Activated CD4-positive, alpha-beta T cell treated with anti-CD3 and anti-CD28 coated beads for 36 hours (primary cell): ENCODE measurements at regions not wholly inside any gene's neighbourhood (a gene's known extent, or its start where the extent isn't known, plus 50 kb on each side); places are given as distances from the start of the nearest gene placed in this dataset.
"Not testable (repeated sequence)": the region's sequence is repeated elsewhere in the genome, so short reads cannot be mapped to it uniquely, and the experiment has no call there.

Source experiments
- ATAC-seq: fragments of 200-7000 bp; cut with Tn5 transposase; one replicate; pipeline ENCODE4 v1.10.0; 2021; ENCODE audit warnings: mild to moderate bottlenecking, moderate library complexity
- CTCF ChIA-PET: fragments of 350-600 bp; sonication (Branson Sonifier 250); formaldehyde crosslinking; loops from one replicate; lab custom pipeline; 2021; ENCODE audit warnings: antibody characterized with exemption; lab: Charles Lee
- POLR2A ChIA-PET: fragments of 350-600 bp; sonication (Branson Sonifier 250); formaldehyde crosslinking; loops from one replicate; lab custom pipeline; 2021; ENCODE audit warnings: antibody characterized with exemption, inconsistent platforms; lab: Charles Lee
- DNase-seq: peaks from one replicate; pipeline ENCODE4 v3.0.0-alpha.2; 2020
- H3K27ac Mint-ChIP-seq: one replicate; pipeline ENCODE4 v1.8.0; 2021; ENCODE audit warnings: mixed read lengths
- H3K27me3 Mint-ChIP-seq: one replicate; pipeline ENCODE4 v1.8.0; 2021; ENCODE audit warnings: mixed read lengths
- H3K36me3 Mint-ChIP-seq: one replicate; pipeline ENCODE4 v1.8.0; 2021; ENCODE audit warnings: low read depth, mixed read lengths
- H3K4me1 Mint-ChIP-seq: one replicate; pipeline ENCODE4 v1.8.0; 2021; ENCODE audit warnings: mixed read lengths
- H3K4me3 Mint-ChIP-seq: one replicate; pipeline ENCODE4 v1.8.0; 2021; ENCODE audit warnings: mild to moderate bottlenecking, moderate library complexity, mixed read lengths
- H3K9me3 Mint-ChIP-seq: one replicate; pipeline ENCODE4 v1.8.0; 2021; ENCODE audit warnings: low read depth, mixed read lengths
- intact Hi-C, 2 experiments: fragments of 100-400 bp; cut with DNase I in 1 of 2; cut with micrococcal nuclease in 1 of 2; formaldehyde crosslinking; loops; one replicate each; pipeline versions ENCODE4 v1.14.2 to v1.15.1; 2022 to 2024; cut with DNase I, micrococcal nuclease

DNA sequence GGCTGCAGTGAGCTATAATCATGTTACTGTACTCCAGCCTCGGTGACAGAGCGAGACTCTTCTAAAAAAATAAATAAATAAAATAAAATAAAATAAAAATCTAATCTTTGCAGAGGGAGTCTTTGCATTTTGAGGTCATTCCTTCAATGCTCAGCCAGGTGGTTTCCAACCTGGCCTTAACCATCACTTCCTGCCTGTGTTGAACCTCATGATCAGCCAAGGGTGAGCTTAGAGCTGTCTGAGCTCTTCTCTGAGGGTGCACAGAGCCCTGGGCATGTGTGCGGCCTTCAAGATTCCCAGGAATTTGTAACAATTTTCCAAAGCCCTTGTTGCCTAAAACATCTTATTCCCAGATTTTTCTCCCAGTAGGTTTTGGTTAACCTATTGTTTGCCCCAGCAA, 94.3 kb downstream of the KCNJ12 start:
- H3K36me3 Mint-ChIP-seq, CTCF ChIA-PET, H3K4me3 Mint-ChIP-seq, POLR2A ChIA-PET, H3K27me3 Mint-ChIP-seq, H3K27ac Mint-ChIP-seq, ATAC-seq, H3K4me1 Mint-ChIP-seq, H3K9me3 Mint-ChIP-seq, intact Hi-C loops, DNase-seq: not testable (repeated sequence)

DNA sequence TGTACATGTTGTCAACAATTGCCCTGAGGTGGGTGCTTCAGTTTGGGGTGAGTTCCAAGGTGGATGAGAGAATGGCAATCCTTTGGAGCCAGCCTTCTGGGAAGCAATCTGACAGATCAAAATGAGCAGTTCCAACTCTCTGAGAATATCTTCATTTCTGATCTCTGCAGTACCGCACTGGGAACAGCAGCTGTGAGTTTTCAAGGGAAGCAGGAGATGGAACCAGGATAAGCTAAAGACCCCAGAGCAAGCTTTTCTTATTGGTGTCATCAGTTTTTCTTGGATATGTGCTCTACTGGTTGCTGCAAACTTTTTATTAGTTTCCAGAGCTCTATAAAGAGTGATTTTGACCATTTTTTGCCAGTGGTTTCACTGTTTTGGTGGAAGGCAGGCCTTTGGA, 94.7 kb downstream of the KCNJ12 start:
- intact Hi-C loops: no loop called here
- H3K27ac Mint-ChIP-seq: no peak overlapping the region
- ATAC-seq (no peak), DNase-seq (no peak)
- ChIA-PET POLR2A (no interaction called here), CTCF (no interaction called here)
- no peak overlapping the region for H3K4me3 Mint-ChIP-seq
- H3K27me3 Mint-ChIP-seq: peaks cover 8% of the 10 kb centered on the region
- no peaks in the 10 kb centered on the region for H3K4me1 Mint-ChIP-seq
- H3K36me3 Mint-ChIP-seq: no peaks in the 10 kb centered on the region
- no peaks in the 10 kb centered on the region for H3K9me3 Mint-ChIP-seq

DNA sequence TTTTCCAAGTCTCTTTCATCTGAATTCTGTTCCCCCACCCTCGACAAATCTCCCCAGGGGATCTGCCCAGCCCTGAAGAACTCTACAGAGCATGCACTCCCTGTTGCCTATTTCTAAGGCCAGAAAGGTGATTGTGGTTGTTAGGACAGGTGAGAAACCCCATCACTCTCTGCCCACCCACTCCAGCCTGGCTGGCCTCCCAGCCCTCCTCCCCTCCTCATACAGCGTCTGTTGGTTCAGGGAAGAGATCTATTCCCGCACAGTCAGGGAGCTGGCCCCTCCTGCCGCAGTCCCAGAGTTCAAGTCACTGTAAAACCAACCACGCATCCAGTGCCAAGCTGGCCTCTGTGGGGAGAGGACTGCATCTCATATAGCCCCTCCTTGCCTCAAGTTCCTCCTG, 98.7 kb downstream of the KCNJ12 start:
- Mint-ChIP-seq H3K36me3 (peaks cover 1% of the 10 kb centered on the region), H3K9me3 (peaks cover 10% of the 10 kb centered on the region), H3K4me3 (no peak overlapping the region), H3K27me3 (peaks cover 14% of the 10 kb centered on the region), H3K4me1 (no peaks in the 10 kb centered on the region), H3K27ac (no peak overlapping the region)
- DNase-seq (no peak), ATAC-seq (no peak)
- intact Hi-C loops: no loop called here
- CTCF ChIA-PET: no interaction called here
- POLR2A ChIA-PET: no interaction called here

GRCh38 chr17:21475571-21475970, 99.4 kb downstream of the KCNJ12 start:
- DNase-seq (no peak), ATAC-seq (no peak)
- Mint-ChIP-seq H3K4me3 (no peak overlapping the region), H3K9me3 (peaks cover 10% of the 10 kb centered on the region), H3K27me3 (peaks cover 14% of the 10 kb centered on the region), H3K4me1 (no peaks in the 10 kb centered on the region), H3K27ac (no peak overlapping the region), H3K36me3 (peaks cover 1% of the 10 kb centered on the region)
- intact Hi-C loops: no loop called here
- ChIA-PET CTCF (no interaction called here), POLR2A (no interaction called here)

DNA sequence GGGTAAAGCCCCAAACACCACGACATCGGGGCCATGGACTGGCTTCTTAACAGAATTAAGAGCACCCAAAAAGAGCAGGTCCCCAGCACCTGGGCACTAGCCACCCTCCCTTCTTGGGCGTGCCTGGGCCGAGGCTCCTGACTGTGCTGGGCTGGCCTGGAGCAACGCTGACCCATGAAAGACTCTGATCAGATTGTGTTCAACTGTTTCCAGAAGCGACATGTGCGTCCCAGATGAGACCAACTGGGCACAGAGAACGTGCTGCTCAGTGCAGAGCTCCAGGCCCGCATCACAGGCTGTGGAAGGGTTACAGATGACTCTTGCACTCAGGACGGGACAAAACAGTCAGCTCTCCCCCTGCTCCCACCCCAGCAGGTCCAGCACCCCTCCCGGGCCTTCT, 100.7 kb downstream of the KCNJ12 start:
- Mint-ChIP-seq H3K27ac (no peak overlapping the region), H3K36me3 (peaks cover 1% of the 10 kb centered on the region), H3K27me3 (peaks cover 14% of the 10 kb centered on the region), H3K9me3 (peaks cover 10% of the 10 kb centered on the region), H3K4me1 (no peaks in the 10 kb centered on the region), H3K4me3 (no peak overlapping the region)
- ATAC-seq (no peak), DNase-seq (no peak)
- POLR2A ChIA-PET: no interaction called here
- CTCF ChIA-PET: no interaction called here
- intact Hi-C loops: loop anchor here in 1 of 2 experiments (1.0 kb wide), 1 partner anchor 13 kb away; no protein-coding TSS in a partner anchor

DNA sequence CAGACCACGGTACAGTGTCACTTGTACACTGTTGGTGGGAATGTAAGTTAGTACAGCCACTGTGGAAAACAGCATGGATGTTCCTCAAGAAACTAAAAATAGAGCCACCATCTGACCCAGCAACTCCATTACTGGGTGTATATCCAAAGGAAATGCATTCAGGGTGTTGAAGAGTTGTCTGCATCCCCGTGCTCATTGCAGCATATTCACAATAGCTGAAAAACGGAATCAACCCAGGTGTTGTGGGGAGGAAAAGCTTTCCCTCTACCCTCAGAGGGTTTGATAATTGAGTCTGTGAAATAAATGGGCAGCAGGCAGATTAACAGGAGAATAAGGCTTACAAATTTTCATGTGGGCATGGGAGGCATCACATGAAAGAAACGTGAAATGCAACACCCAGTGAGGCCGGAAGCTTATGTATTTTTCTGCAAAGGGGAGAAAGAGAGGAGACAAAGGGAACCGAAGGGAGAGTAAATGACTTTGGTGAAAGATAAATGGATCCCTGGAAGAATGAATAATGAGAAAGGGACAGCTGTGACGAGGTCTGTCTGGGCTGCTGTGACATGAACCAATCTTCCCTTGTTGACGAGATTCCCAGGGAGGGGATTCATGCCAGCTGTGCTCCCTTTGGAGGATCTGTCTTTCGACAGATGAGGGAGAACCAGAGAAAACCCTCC, 106.2 kb downstream of the KCNJ12 start:
- no peak for DNase-seq
- intact Hi-C loops: no loop called here
- Mint-ChIP-seq H3K9me3 (peaks cover 10% of the 10 kb centered on the region), H3K27ac (no peak overlapping the region), H3K4me3 (no peak overlapping the region), H3K36me3 (no peaks in the 10 kb centered on the region), H3K4me1 (no peaks in the 10 kb centered on the region), H3K27me3 (peaks cover 16% of the 10 kb centered on the region)
- no peak for ATAC-seq
- ChIA-PET POLR2A (no interaction called here), CTCF (interaction anchor here (2.7 kb wide), 1 partner anchor 25 kb away, joined by 7 read pairs; no protein-coding TSS in a partner anchor)

GRCh38 chr17:21488043-21488442, 111.9 kb downstream of the KCNJ12 start:
- H3K4me1 Mint-ChIP-seq, POLR2A ChIA-PET: not testable (repeated sequence)

GRCh38 chr17:21493993-21494392, 117.8 kb downstream of the KCNJ12 start:
- no peaks in the 10 kb centered on the region for H3K4me1 Mint-ChIP-seq
- ChIA-PET POLR2A (no interaction called here), CTCF (no interaction called here)
- H3K36me3 Mint-ChIP-seq: no peaks in the 10 kb centered on the region
- H3K4me3 Mint-ChIP-seq: no peak overlapping the region
- intact Hi-C loops: no loop called here
- ATAC-seq (no peak), DNase-seq (no peak)
- no peak overlapping the region for H3K27ac Mint-ChIP-seq
- H3K27me3 Mint-ChIP-seq: peaks cover 2% of the 10 kb centered on the region
- H3K9me3 Mint-ChIP-seq: no peaks in the 10 kb centered on the region

More at GRCh38 chr17:21488043-21488442, 111.9 kb downstream of the KCNJ12 start:
- ATAC-seq, intact Hi-C loops, DNase-seq, H3K9me3 Mint-ChIP-seq, H3K36me3 Mint-ChIP-seq, H3K27ac Mint-ChIP-seq, CTCF ChIA-PET, H3K4me3 Mint-ChIP-seq: not testable (repeated sequence)
- peaks cover 13% of the 10 kb centered on the region for H3K27me3 Mint-ChIP-seq

GRCh38 chr17:21495281-21495680, 119.1 kb downstream of the KCNJ12 start:
- H3K27me3 Mint-ChIP-seq: peaks cover 2% of the 10 kb centered on the region
- intact Hi-C loops: no loop called here
- ChIA-PET POLR2A (no interaction called here), CTCF (interaction anchor here (1.2 kb wide), 1 partner anchor 38 kb away, joined by 4 read pairs; no protein-coding TSS in a partner anchor)
- DNase-seq: no peak
- H3K36me3 Mint-ChIP-seq: no peaks in the 10 kb centered on the region
- no peak overlapping the region for H3K27ac Mint-ChIP-seq
- ATAC-seq: no peak
- no peak overlapping the region for H3K4me3 Mint-ChIP-seq
- no peaks in the 10 kb centered on the region for H3K4me1 Mint-ChIP-seq
- H3K9me3 Mint-ChIP-seq: no peaks in the 10 kb centered on the region

DNA sequence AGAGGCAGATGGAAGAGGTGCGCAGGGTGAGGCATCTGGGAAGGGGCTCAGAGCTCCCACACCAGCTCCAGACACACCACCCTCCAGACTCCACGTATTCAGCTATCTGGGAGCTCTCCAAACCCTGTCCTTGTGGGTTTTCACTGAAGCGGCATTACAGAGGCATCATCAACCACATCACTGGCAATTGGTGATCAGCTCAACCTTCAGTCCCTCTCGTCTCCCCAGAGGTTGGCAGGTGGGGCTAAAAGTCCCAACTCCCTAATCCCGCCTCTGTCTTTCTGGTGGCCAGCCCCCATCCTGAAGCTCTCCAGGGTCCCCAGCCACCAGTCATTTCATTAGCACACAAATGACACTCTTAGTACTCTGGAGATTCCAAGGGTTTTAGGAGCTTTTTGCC, 123.9 kb downstream of the KCNJ12 start:
- no peaks in the 10 kb centered on the region for H3K27me3 Mint-ChIP-seq
- CTCF ChIA-PET: interaction anchor here (0.8 to 1.1 kb wide), 3 partner anchors 10 to 96 kb away, joined by 3 to 6 read pairs (median 3); no protein-coding TSS in a partner anchor
- H3K4me1 Mint-ChIP-seq: no peaks in the 10 kb centered on the region
- no peak for DNase-seq
- H3K27ac Mint-ChIP-seq: no peak overlapping the region
- no peaks in the 10 kb centered on the region for H3K36me3 Mint-ChIP-seq
- intact Hi-C loops: no loop called here
- H3K4me3 Mint-ChIP-seq: no peak overlapping the region
- no peak for ATAC-seq
- H3K9me3 Mint-ChIP-seq: no peaks in the 10 kb centered on the region
- POLR2A ChIA-PET: no interaction called here

DNA sequence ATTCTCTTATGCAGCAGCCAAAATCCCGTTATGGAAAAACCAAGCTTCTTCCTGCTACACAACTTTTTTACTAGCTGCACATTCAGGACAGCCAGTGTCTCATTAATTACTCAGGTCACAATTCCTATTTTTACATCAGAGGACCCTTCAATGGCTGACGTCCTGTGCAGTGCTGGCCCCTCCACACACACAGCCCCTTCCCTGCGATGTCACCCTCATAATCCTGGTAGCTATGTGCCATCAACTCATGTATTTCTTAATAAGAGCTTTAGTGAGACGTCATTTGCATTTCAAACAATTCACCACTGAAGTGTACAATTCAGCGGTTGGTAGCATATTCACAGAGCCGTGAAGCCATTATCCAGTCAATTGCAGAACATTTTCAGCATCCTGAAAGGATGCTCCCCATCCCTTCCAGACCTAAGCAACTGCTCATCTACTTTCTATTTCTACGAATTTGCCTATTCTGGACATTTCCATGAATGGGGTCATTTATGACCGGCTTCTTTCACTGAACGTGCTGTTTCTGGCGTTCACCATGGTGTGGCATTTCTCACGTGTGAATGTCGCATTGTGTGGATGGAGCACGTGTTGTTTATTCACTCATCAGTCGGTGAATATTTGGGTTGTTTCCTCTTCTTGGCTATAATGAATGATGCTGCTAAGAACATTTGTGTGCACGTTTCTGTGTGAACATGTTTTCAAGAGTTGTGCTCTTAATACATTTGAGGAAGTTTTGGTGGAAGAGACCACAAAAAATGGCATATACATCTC, 126.0 kb downstream of the KCNJ12 start:
- DNase-seq, H3K4me3 Mint-ChIP-seq, H3K9me3 Mint-ChIP-seq, POLR2A ChIA-PET, ATAC-seq, intact Hi-C loops, H3K27ac Mint-ChIP-seq, H3K27me3 Mint-ChIP-seq, H3K4me1 Mint-ChIP-seq, H3K36me3 Mint-ChIP-seq: not testable (repeated sequence)
- CTCF ChIA-PET: interaction anchor here (0.7 kb wide), 1 partner anchor 558 kb away, joined by 3 read pairs; no protein-coding TSS in a partner anchor
